Tibial nerve (tissue), 4 donors: ENCODE measurements at regions not wholly inside any gene's neighbourhood (a gene's known extent, or its start where the extent isn't known, plus 50 kb on each side); places are given as distances from the start of the nearest gene placed in this dataset.

Experiments
- DNase-seq, 2 donors: peaks; one replicate each; pipeline ENCODE4 v3.0.0-alpha.2; 2019; ENCODE audit warnings: low spot score in 2 of 2
- H3K27ac ChIP-seq, 4 donors: fragments of 200-600 bp; sonication (generic) in 3 of 4; one replicate each; pipeline ENCODE4 v1.5.1; 2017 to 2019; ENCODE audit warnings: mild to moderate bottlenecking in 1 of 4
- H3K27me3 ChIP-seq, 2 donors: fragments of 200-600 bp; sonication (generic) in 1 of 2; one replicate each; pipeline versions ENCODE4 v1.5.1 to v1.6.0; 2017 to 2019
- H3K36me3 ChIP-seq, 3 donors: fragments of 200-600 bp; sonication (generic); one replicate each; pipeline ENCODE4 v1.5.1; 2018 to 2019
- H3K4me1 ChIP-seq, 4 donors: fragments of 200-600 bp; sonication (generic) in 3 of 4; one replicate each; pipeline ENCODE4 v1.5.1; 2017 to 2019
- H3K4me3 ChIP-seq, 4 donors: fragments of 200-600 bp; sonication (generic) in 3 of 4; one replicate each; pipeline ENCODE4 v1.5.1; 2017 to 2019; ENCODE audit warnings: mild to moderate bottlenecking in 1 of 4, moderate library complexity in 1 of 4
- H3K9me3 ChIP-seq, 4 donors: fragments of 200-600 bp; sonication (generic) in 3 of 4; one replicate each; pipeline ENCODE4 v1.5.1; 2017 to 2019
- EP300 ChIP-seq, 2 donors: sonication (generic); formaldehyde crosslinking; IDR thresholded peaks; one replicate each; pipeline ENCODE4 v1.6.1; 2017; ENCODE audit warnings: antibody characterized with exemption in 2 of 2, mild to moderate bottlenecking in 1 of 2
- POLR2A ChIP-seq, 2 donors: fragments of 450-650 bp; IDR thresholded peaks; one replicate each; pipeline ENCODE4 v1.6.1; 2017; ENCODE audit warnings: antibody characterized with exemption in 2 of 2, mild to moderate bottlenecking in 2 of 2, moderate library complexity in 2 of 2
- WGBS, 2 donors: methylation state at CpG; one replicate each; pipeline ENCODE4 v1.1.5; 2018; 5-methylcytosine and 5-hydroxymethylcytosine counted together
- TF ChIP-seq, protein P1 (sequence below), 5 experiments: fragments of 200-600 bp in 3 of 5; fragments of 450-650 bp in 2 of 5; sonication (generic) in 3 of 5; IDR thresholded peaks; one replicate each; pipeline ENCODE4 v1.5.1; 2016 to 2019; ENCODE audit warnings: antibody characterized with exemption in 5 of 5, mild to moderate bottlenecking in 3 of 5, moderate library complexity in 2 of 5

DNA sequence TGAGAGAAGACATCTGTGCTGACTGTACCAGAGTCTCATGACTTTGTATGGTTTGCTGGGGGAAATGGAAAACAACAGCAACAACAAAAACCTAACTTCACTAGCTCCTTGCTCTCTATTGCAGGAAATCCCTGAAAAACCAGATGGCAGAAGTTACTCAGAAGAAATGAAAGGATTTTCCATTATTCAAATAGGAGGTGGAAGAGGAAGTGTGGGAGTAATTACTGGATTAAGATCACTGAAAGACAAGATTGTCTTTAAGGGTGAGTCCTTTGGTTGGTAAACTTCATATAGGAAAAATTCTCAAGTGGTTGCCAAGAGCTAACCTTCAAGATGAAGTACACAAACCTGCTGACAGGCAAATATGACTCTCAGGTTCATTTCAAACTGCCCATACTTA is 391.9 kb upstream of the ATP2B1 start:
- no peak overlapping the region for H3K4me3 ChIP-seq
- H3K27ac ChIP-seq, result no peak overlapping the region
- peaks cover 0 to 10% (median 3%) of the 10 kb centered on the region in 4 donors for H3K4me1 ChIP-seq
- H3K27me3 ChIP-seq, result no peaks in the 10 kb centered on the region
- TF ChIP-seq, protein P1, sequence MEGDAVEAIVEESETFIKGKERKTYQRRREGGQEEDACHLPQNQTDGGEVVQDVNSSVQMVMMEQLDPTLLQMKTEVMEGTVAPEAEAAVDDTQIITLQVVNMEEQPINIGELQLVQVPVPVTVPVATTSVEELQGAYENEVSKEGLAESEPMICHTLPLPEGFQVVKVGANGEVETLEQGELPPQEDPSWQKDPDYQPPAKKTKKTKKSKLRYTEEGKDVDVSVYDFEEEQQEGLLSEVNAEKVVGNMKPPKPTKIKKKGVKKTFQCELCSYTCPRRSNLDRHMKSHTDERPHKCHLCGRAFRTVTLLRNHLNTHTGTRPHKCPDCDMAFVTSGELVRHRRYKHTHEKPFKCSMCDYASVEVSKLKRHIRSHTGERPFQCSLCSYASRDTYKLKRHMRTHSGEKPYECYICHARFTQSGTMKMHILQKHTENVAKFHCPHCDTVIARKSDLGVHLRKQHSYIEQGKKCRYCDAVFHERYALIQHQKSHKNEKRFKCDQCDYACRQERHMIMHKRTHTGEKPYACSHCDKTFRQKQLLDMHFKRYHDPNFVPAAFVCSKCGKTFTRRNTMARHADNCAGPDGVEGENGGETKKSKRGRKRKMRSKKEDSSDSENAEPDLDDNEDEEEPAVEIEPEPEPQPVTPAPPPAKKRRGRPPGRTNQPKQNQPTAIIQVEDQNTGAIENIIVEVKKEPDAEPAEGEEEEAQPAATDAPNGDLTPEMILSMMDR (IDR thresholded peaks at IDR 0.05), result no peak
- TF ChIP-seq POLR2A (IDR thresholded peaks at IDR 0.05) (no peak), EP300 (IDR thresholded peaks at IDR 0.05) (no peak)
- no peaks in the 10 kb centered on the region for H3K9me3 ChIP-seq
- no peak for DNase-seq
- no peaks in the 10 kb centered on the region for H3K36me3 ChIP-seq

DNA sequence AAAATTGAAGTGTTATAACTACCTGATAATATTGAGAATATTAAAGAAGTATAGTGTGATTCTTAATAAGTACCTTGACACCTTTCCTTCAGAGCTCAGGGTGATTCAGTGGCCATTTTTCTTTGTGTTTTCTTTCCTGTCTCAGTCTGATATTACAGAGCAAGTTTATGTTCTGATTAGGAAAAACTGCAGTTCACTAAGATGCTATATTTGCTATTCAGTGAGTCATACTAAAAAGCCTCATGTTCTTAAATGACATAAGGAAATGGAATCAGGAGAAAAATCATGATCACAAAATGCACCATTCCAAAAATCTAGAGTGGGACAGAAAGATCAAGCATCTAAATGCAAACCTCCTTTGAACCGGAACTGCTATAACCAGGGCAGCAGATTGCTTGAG is 390.6 kb upstream of the ATP2B1 start:
- WGBS, 2 donors, result 94 to 100% methylated on average over 1 of the region's 1 CpG
- Histone ChIP-seq H3K27ac (no peak overlapping the region), H3K4me3 (no peak overlapping the region), H3K36me3 (no peaks in the 10 kb centered on the region), H3K4me1 (peaks cover 0 to 10% (median 3%) of the 10 kb centered on the region in 4 donors), H3K9me3 (no peaks in the 10 kb centered on the region), H3K27me3 (no peaks in the 10 kb centered on the region)
- TF ChIP-seq EP300 (IDR thresholded peaks at IDR 0.05), result no peak
- TF ChIP-seq POLR2A (IDR thresholded peaks at IDR 0.05), result no peak
- TF ChIP-seq, protein P1 (IDR thresholded peaks at IDR 0.05), result no peak
- DNase-seq, result no peak

DNA sequence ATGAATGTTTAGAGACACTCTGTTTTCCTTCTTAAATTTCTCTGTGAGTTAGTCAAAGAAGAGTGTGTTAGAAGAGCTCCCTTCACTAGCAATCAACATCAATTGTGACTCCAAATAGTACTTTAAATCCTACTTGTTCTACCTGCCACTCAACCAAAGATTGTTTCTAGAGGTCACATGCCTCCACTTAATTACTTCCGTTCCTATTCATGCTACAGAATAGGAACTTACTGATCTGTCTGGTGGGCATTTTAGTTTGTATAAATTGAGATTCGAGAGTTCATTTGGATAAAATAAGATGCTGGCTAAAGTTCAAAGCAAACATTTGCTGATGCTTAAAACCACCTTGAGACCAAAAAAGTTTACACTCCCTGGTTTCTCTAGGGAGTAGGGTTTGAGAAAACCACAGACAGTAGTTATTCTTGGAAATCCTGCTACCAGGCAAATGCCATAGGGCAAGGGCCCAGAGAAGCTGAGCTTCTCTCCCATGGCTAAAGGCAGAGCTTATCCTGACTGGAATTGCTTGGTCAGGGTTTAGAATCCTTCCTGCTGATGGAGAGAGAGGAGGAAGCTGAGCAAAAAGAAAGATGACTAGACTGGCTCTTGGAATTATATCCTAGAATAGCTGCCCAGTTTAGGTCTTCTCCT is 389.6 kb upstream of the ATP2B1 start:
- WGBS, 2 donors, result 24 to 27% methylated on average over 2 of the region's 2 CpGs
- no peak for DNase-seq
- Histone ChIP-seq H3K36me3 (no peaks in the 10 kb centered on the region), H3K27ac (no peak overlapping the region), H3K27me3 (no peaks in the 10 kb centered on the region), H3K9me3 (no peaks in the 10 kb centered on the region), H3K4me1 (peaks cover 0 to 10% (median 3%) of the 10 kb centered on the region in 4 donors), H3K4me3 (no peak overlapping the region)
- TF ChIP-seq, protein P1 (IDR thresholded peaks at IDR 0.05), result no peak
- no peak for TF ChIP-seq EP300 (IDR thresholded peaks at IDR 0.05)
- no peak for TF ChIP-seq POLR2A (IDR thresholded peaks at IDR 0.05)

DNA sequence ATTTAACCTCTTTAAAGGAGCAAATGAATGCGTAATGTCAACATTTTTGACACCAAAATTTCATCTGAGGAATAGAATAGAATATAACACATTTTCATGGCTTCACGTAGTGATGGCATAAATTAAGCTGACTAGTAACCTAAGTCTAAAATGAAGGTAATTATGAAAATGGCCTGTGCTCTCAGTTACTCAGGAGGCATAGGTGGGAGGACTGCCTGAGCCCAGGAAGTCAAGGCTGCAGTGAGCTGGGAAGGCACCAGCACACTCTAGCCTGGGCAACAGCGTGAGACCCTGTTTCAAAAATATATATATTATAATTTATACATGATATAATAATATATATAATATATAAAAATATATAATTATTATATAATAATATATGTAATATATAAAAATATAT is 383.2 kb upstream of the ATP2B1 start:
- Histone ChIP-seq H3K4me3 (no peak overlapping the region), H3K9me3 (no peaks in the 10 kb centered on the region), H3K27me3 (no peaks in the 10 kb centered on the region), H3K27ac (no peak overlapping the region), H3K36me3 (no peaks in the 10 kb centered on the region), H3K4me1 (peaks cover 0 to 11% (median 0%) of the 10 kb centered on the region in 4 donors)
- no peak for DNase-seq
- no peak for TF ChIP-seq POLR2A (IDR thresholded peaks at IDR 0.05)
- TF ChIP-seq EP300 (IDR thresholded peaks at IDR 0.05), result no peak
- TF ChIP-seq, protein P1 (IDR thresholded peaks at IDR 0.05), result no peak
- WGBS, 2 donors, result 94 to 95% methylated on average over 3 of the region's 3 CpGs

DNA sequence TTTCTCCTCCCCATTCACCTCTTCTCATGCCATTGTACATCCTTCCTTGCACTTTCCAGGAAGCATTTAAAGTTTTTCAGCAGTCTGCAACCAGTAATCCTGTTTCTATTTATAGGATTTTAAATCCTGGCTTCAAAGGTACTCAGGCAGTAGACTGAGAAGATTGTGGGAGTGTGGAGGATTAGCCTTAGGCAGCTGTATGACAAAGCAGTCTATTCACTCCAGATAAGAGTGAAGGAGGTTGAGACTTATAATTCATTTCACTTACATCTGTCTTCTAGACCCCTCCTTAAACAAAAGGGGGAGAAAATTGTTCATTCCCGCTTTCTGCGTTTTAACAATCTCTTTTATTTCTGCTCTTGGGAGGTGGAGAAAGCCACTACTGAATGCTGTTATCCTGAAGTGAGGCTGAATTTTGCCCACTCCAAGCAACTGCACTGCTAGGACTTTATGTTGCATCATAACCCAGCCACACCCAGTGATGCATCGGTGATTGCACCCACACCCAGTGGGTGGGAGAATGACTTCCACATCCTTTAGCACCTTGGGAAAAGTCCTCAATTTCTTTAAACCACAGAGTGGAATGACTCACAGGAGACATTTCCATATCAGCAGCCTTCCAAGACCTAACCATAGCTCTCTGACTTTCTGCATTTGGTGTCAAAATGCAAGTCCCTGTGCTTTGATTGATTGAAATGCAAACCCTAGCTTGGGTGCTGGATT is 382.5 kb upstream of the ATP2B1 start:
- TF ChIP-seq, protein P1 (IDR thresholded peaks at IDR 0.05), result no peak
- peak in 1 of 2 donors; percentile 25 for TF ChIP-seq EP300 (IDR thresholded peaks at IDR 0.05)
- H3K4me1 ChIP-seq, result peaks cover 0 to 11% (median 0%) of the 10 kb centered on the region in 4 donors
- no peaks in the 10 kb centered on the region for H3K36me3 ChIP-seq
- no peaks in the 10 kb centered on the region for H3K9me3 ChIP-seq
- 26 to 35% methylated on average over 3 of the region's 3 CpGs for WGBS, 2 donors
- no peak overlapping the region for H3K27ac ChIP-seq
- no peak overlapping the region for H3K4me3 ChIP-seq
- H3K27me3 ChIP-seq, result no peaks in the 10 kb centered on the region
- peak in 1 of 2 donors; percentile 35 for DNase-seq
